ENCODE measurements at regions not wholly inside any gene's neighbourhood (a gene's known extent, or its start where the extent isn't known, plus 50 kb on each side); places are given as distances from the start of the nearest gene placed in this dataset.

GRCh38 chr1:5598824-5599395 is 393.3 kb downstream of the NPHP4 start:
- Mint-ChIP-seq H3K27me3 (peaks cover 2% of the 10 kb centered on the region), H3K9me3 (no peaks in the 10 kb centered on the region), H3K36me3 (ENCODE audit: low read depth) (no peaks in the 10 kb centered on the region), H3K4me3 (no peak overlapping the region), H3K4me1 (no peaks in the 10 kb centered on the region), H3K27ac (no peak overlapping the region)
- ATAC-seq (ENCODE audit: low read depth) (no peak), DNase-seq (no peak)
- CTCF ChIA-PET, result interaction anchor here (0.7 kb wide), 1 partner anchor 88 kb away, joined by 3 read pairs; no protein-coding TSS in a partner anchor
- POLR2A ChIA-PET, result no interaction called here
- intact Hi-C loops (cut with micrococcal nuclease), result no loop called here
- TF ChIP-seq, protein P1, sequence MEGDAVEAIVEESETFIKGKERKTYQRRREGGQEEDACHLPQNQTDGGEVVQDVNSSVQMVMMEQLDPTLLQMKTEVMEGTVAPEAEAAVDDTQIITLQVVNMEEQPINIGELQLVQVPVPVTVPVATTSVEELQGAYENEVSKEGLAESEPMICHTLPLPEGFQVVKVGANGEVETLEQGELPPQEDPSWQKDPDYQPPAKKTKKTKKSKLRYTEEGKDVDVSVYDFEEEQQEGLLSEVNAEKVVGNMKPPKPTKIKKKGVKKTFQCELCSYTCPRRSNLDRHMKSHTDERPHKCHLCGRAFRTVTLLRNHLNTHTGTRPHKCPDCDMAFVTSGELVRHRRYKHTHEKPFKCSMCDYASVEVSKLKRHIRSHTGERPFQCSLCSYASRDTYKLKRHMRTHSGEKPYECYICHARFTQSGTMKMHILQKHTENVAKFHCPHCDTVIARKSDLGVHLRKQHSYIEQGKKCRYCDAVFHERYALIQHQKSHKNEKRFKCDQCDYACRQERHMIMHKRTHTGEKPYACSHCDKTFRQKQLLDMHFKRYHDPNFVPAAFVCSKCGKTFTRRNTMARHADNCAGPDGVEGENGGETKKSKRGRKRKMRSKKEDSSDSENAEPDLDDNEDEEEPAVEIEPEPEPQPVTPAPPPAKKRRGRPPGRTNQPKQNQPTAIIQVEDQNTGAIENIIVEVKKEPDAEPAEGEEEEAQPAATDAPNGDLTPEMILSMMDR (IDR thresholded peaks at IDR 0.05), result no peak

DNA sequence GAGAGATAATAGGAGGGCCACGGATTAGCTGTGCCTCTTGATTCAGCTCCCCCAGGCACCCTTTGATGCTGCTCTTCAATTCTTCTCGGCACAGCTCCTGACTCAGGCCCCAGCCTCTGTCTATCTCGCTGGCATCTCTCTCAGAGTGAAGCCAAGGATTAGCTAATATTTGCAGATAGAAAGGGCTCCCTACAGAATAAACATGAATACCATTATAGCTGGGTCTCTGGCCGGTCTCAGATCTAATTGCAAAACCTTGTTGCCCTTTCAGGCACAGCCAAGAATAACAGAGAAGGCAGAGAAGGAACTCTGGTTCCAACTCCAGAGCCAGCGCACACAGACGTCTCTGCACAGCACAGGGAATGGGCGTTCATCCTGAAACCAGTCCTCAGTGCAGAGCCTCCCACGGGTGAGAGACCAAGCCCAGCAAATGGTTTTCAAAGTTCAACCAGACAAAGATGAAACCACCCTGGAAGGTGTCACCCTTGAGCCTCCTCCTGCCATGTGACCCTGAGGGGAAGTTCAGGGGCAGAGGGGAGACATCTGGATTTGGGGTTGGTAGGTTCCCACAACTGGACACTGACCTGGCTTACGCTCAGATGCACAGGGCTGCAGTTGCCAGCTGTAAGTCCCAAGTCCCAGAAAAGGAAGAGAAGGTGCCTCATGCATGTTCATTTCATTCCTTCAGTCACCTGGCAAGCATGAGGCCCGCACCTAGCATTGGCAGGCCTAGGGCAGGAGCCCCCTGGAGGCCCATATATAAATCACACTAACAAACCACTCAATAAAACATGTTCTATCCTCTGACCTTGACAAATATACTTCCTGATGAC is 394.0 kb downstream of the NPHP4 start:
- Mint-ChIP-seq H3K4me3 (no peak overlapping the region), H3K27me3 (peaks cover 2% of the 10 kb centered on the region), H3K4me1 (no peaks in the 10 kb centered on the region), H3K27ac (no peak overlapping the region), H3K9me3 (no peaks in the 10 kb centered on the region), H3K36me3 (ENCODE audit: low read depth) (no peaks in the 10 kb centered on the region)
- DNase-seq, result no peak
- CTCF ChIA-PET, result interaction anchor here (1.0 kb wide), 1 partner anchor 8 kb away, joined by 3 read pairs; no protein-coding TSS in a partner anchor
- intact Hi-C loops (cut with micrococcal nuclease), result no loop called here
- no peak for ATAC-seq (ENCODE audit: low read depth)
- POLR2A ChIA-PET, result no interaction called here
- TF ChIP-seq, protein P1 (IDR thresholded peaks at IDR 0.05), result no peak

DNA sequence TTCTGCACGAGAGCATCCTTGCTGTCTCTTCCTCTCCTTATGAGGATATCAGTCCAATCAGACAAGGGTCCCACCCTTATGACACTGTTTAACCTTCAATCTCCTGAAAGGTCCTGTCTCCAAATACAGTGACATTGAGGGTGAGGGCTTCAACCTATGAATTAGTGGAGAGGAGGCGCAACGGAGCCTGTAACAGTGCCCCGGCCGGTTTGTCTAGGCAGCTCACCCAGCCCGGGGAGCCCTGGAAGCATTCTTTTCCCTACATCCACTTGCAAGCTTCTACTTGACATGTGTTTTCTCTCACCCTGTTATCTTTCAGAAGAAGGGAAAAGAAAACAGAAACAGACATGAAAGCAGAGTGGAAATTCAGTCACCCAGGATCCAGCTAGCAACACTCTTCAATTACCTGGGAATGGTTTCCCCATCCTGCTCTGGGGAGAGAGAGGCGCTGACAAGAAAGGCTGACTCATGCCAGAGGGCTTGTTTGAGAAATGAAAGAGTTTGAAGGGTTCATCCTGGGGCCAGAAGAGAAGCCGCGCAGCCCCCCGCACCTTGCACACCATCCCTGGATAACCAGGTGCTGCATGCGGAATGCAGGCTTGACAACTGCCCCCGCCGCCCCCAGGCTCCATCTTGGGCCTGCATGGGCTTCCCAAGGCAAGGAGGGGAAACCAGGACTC is 394.9 kb downstream of the NPHP4 start:
- ChIA-PET POLR2A (no interaction called here), CTCF (interaction anchor here (1.0 kb wide), 1 partner anchor 9 kb away, joined by 3 read pairs; no protein-coding TSS in a partner anchor)
- H3K36me3 Mint-ChIP-seq (ENCODE audit: low read depth), result no peaks in the 10 kb centered on the region
- TF ChIP-seq, protein P1 (IDR thresholded peaks at IDR 0.05), result no peak
- peaks cover 2% of the 10 kb centered on the region for H3K27me3 Mint-ChIP-seq
- intact Hi-C loops (cut with micrococcal nuclease), result no loop called here
- H3K9me3 Mint-ChIP-seq, result no peaks in the 10 kb centered on the region
- H3K4me3 Mint-ChIP-seq, result no peak overlapping the region
- no peak overlapping the region for H3K27ac Mint-ChIP-seq
- DNase-seq (no peak), ATAC-seq (ENCODE audit: low read depth) (no peak)
- H3K4me1 Mint-ChIP-seq, result no peaks in the 10 kb centered on the region

- POLR2A ChIA-PET, result no interaction called here
- TF ChIP-seq, protein P1 (IDR thresholded peaks at IDR 0.05), result no peak
- intact Hi-C loops (cut with micrococcal nuclease), result no loop called here
- DNase-seq (no peak), ATAC-seq (ENCODE audit: low read depth) (no peak)
- peaks cover 2% of the 10 kb centered on the region for H3K9me3 Mint-ChIP-seq
- CTCF ChIA-PET, result no interaction called here
- no peaks in the 10 kb centered on the region for H3K36me3 Mint-ChIP-seq (ENCODE audit: low read depth)
- H3K4me1 Mint-ChIP-seq, result no peaks in the 10 kb centered on the region
- no peak overlapping the region for H3K4me3 Mint-ChIP-seq
- no peak overlapping the region for H3K27ac Mint-ChIP-seq
- H3K27me3 Mint-ChIP-seq, result peaks cover 2% of the 10 kb centered on the region
Measured at GRCh38 chr1:5596651-5597050, 395.6 kb downstream of the NPHP4 start.

All from activated B cell treated with CpG ODN at 0.5 μM for 24 hours (primary cell).